Kidney (tissue), 13 donors: ENCODE measurements at regions not wholly inside any gene's neighbourhood (a gene's known extent, or its start where the extent isn't known, plus 50 kb on each side); places are given as distances from the start of the nearest gene placed in this dataset.
A peak's percentile ranks its signal among the peaks of the same experiment; 100 is the strongest.

Source experiments
- DNase-seq, 5 donors: peaks; one replicate each; pipeline ENCODE4 v3.0.0-alpha.2; 2013 to 2020
- FAIRE-seq: peaks from 2 replicates; lab custom pipeline; 2012; peaks lifted over from hg19 to GRCh38; lab: Jason Lieb, UNC
- H3K27ac ChIP-seq, 2 donors: one replicate each; pipeline ENCODE4 v1.7.0; 2013; ENCODE audit warnings: low read depth in 2 of 2, low read length in 2 of 2, inconsistent platforms in 1 of 2
- H3K27me3 ChIP-seq: one replicate; pipeline ENCODE4 v1.7.1; 2013; ENCODE audit warnings: low read length, inconsistent platforms; ENCODE audit not compliant: control insufficient read depth, insufficient read depth
- H3K36me3 ChIP-seq, 3 donors: one replicate each; pipeline versions ENCODE4 v1.7.0 to v1.7.1; 2013; ENCODE audit warnings: low read length in 3 of 3, control low read depth in 1 of 3, inconsistent platforms in 1 of 3; ENCODE audit not compliant: insufficient read depth in 3 of 3, control insufficient read depth in 2 of 3
- H3K4me1 ChIP-seq, 3 donors: one replicate each; pipeline versions ENCODE4 v1.7.0 to v1.7.1; 2013; ENCODE audit warnings: low read length in 3 of 3, inconsistent platforms in 1 of 3, low read depth in 1 of 3; ENCODE audit not compliant: control insufficient read depth in 2 of 3, insufficient read depth in 2 of 3
- H3K4me3 ChIP-seq, 3 donors: one replicate each; pipeline versions ENCODE4 v1.7.0 to v1.8.1; 2013; ENCODE audit warnings: low read length in 3 of 3, control low read depth in 1 of 3, inconsistent platforms in 1 of 3
- H3K9ac ChIP-seq, 3 donors: one replicate each; pipeline versions ENCODE4 v1.7.0 to v1.7.1; 2013; ENCODE audit warnings: low read length in 3 of 3, control low read depth in 1 of 3, inconsistent platforms in 1 of 3
- H3K9me3 ChIP-seq, 3 donors: one replicate each; pipeline versions ENCODE4 v1.7.0 to v1.7.1; 2013; ENCODE audit warnings: low read length in 3 of 3, control low read depth in 1 of 3, inconsistent platforms in 1 of 3; ENCODE audit not compliant: control insufficient read depth in 2 of 3, insufficient read depth in 1 of 3
- intact Hi-C: fragments of 100-400 bp; cut with DNase I; formaldehyde crosslinking; loops from one replicate; pipeline ENCODE4 v1.11.1; 2022
- TF ChIP-seq, protein P1 (sequence below): IDR thresholded peaks from 3 replicates; pipeline ENCODE4 v1.5.1; 2012; ENCODE audit warnings: mild to moderate bottlenecking, moderate library complexity, borderline replicate concordance; ENCODE audit not compliant: insufficient read depth; ENCODE audit errors: extremely low read depth
- donor health status: control.
- donor health status: control.
- donor health status: control.
- donor health status: control.
- donor health status: control.
- donor health status: DM: yes; HTN: yes; CAD: no.
- donor health status: Normal renal cell carcinoma (clear cell type).

DNA sequence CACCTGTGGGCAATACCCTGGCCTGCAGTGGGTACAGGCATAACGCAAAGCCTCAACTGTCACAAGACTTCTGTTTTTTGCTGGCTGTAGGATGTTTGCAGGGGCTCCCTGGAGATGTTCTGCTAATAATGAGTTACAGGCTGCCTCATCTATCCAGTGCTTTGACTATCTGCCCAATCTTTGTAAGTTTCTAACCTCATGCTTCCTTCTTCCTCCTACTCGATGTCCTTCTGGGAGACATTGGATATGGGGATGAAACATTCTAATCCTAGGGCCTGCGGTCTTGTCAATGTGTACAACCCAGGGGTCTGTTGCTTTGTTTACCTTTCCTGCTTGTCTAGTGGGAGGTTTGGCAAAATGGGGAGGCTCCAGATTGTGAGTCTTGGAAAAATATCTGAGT is 136.8 kb upstream of the TCF21 start:
- H3K4me1 ChIP-seq = peaks cover 0 to 6% (median 0%) of the 10 kb centered on the region in 3 donors
- no peaks in the 10 kb centered on the region for H3K9me3 ChIP-seq
- intact Hi-C loops = no loop called here
- no peak overlapping the region for H3K9ac ChIP-seq
- DNase-seq (no peak), FAIRE-seq (no peak)
- H3K27me3 ChIP-seq = no peaks in the 10 kb centered on the region
- H3K4me3 ChIP-seq = no peak overlapping the region
- no peak overlapping the region for H3K27ac ChIP-seq
- TF ChIP-seq, protein P1, sequence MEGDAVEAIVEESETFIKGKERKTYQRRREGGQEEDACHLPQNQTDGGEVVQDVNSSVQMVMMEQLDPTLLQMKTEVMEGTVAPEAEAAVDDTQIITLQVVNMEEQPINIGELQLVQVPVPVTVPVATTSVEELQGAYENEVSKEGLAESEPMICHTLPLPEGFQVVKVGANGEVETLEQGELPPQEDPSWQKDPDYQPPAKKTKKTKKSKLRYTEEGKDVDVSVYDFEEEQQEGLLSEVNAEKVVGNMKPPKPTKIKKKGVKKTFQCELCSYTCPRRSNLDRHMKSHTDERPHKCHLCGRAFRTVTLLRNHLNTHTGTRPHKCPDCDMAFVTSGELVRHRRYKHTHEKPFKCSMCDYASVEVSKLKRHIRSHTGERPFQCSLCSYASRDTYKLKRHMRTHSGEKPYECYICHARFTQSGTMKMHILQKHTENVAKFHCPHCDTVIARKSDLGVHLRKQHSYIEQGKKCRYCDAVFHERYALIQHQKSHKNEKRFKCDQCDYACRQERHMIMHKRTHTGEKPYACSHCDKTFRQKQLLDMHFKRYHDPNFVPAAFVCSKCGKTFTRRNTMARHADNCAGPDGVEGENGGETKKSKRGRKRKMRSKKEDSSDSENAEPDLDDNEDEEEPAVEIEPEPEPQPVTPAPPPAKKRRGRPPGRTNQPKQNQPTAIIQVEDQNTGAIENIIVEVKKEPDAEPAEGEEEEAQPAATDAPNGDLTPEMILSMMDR = no peak
- no peaks in the 10 kb centered on the region for H3K36me3 ChIP-seq

DNA sequence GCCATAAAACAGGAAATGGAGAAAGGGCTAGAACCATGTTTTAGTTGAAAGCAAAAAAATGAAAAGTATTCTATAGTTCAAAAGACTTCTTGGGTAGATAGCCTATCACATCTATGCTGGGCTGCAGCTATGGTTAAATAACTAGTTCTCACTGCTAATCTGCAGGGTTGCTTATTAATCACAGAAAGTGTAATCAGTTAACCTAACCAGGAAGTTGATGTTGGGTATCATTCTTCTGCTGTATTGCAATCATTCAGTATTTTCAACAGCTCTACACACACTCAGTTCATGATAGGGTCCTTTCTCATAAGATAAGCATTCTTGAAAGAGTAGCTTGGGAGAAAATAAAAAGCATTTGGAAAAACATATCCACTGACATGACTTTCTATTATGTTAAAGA is 135.2 kb upstream of the TCF21 start:
- Histone ChIP-seq H3K9me3 (no peaks in the 10 kb centered on the region), H3K27ac (no peak overlapping the region), H3K4me1 (peaks cover 0 to 9% (median 0%) of the 10 kb centered on the region in 3 donors), H3K4me3 (no peak overlapping the region), H3K36me3 (no peaks in the 10 kb centered on the region), H3K27me3 (no peaks in the 10 kb centered on the region), H3K9ac (no peak overlapping the region)
- intact Hi-C loops = no loop called here
- FAIRE-seq (no peak), DNase-seq (no peak)
- TF ChIP-seq, protein P1 = no peak

DNA sequence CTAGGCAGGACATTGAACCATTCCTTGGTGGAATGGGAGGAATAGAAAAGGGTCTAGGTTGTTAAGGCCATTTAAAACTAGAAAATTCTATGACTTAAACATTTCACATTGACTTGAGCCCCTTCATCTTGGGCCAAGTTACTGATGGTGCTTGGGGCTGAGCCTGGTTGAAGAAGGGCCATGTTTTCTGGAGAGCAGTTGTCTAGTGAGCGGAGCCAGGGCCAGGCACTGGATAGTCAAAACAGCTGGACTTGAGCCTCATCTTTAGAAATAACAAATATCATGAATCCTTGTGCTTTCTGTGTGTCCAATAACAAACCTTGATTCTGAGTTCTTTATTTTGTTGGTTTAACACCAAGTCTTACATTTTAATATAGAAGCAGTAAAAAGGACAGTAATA is 134.6 kb upstream of the TCF21 start:
- H3K27me3 ChIP-seq = no peaks in the 10 kb centered on the region
- DNase-seq = no peak
- no peak overlapping the region for H3K9ac ChIP-seq
- peaks cover 0 to 11% (median 0%) of the 10 kb centered on the region in 3 donors for H3K4me1 ChIP-seq
- intact Hi-C loops = no loop called here
- no peaks in the 10 kb centered on the region for H3K9me3 ChIP-seq
- no peak for FAIRE-seq
- no peaks in the 10 kb centered on the region for H3K36me3 ChIP-seq
- no peak overlapping the region for H3K27ac ChIP-seq
- TF ChIP-seq, protein P1 = no peak
- H3K4me3 ChIP-seq = no peak overlapping the region

DNA sequence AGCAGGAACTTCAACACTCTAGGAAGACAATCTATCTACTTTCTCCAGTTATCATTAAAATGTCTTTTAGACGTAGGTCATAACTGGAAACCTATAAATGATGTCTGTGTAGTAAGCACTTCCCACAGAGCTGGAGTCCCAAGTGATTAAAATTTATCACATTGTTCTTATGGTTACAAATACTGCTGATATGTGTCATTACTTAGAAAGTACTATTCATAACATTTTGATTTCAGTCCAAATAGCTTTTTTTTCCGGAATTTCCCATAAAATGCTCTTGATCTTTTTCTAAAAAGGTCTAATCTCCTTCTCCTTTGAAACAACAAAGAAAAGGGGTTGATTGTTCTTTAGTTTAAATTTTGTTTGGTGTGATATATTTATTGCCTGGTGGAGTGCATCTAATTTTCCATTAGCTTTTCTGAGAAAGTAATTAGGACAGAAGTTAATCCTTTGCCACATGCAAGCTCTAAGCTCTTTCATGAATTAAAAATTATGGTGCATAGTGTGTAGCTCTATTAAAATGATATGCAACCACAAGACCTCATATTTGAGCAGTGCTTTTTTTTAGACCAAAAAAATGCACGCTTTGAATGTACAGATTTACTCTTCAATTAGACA is 132.7 kb upstream of the TCF21 start:
- no peak overlapping the region for H3K4me3 ChIP-seq
- H3K27ac ChIP-seq = no peak overlapping the region
- TF ChIP-seq, protein P1 = no peak
- no peak overlapping the region for H3K9ac ChIP-seq
- H3K27me3 ChIP-seq = no peaks in the 10 kb centered on the region
- no peaks in the 10 kb centered on the region for H3K36me3 ChIP-seq
- FAIRE-seq (no peak), DNase-seq (peak in 2 of 5 donors; percentile 54 to 83)
- intact Hi-C loops = no loop called here
- peaks cover 0 to 11% (median 0%) of the 10 kb centered on the region in 3 donors for H3K4me1 ChIP-seq
- H3K9me3 ChIP-seq = no peaks in the 10 kb centered on the region
